ENCODE measurements at regions not wholly inside any gene's neighbourhood (a gene's known extent, or its start where the extent isn't known, plus 50 kb on each side); places are given as distances from the start of the nearest gene placed in this dataset.

DNA sequence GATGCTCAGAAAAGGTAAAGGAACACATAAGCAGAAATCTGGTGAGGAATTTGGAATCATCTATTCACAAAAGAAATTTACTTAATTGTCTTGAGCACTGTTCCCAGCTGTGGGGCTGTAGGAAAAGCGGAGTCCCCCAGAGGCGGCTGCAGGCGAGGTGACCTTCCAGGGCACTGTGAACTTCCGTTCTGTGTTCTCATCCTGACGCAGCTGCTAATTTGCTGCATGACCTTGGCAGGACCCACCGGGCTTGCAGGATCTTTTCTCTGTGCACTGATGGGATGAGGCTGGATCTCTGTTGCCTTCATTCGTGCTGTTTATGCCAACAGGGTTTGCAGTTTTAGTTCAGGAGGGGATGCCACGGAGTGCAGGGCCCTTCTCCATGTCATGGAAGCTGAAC lies 301.9 kb upstream of the MYT1L start:
- DNase-seq, result no peak
- H3K36me3 ChIP-seq (replicated peaks in 1 of 2), result no peaks in the 10 kb centered on the region

DNA sequence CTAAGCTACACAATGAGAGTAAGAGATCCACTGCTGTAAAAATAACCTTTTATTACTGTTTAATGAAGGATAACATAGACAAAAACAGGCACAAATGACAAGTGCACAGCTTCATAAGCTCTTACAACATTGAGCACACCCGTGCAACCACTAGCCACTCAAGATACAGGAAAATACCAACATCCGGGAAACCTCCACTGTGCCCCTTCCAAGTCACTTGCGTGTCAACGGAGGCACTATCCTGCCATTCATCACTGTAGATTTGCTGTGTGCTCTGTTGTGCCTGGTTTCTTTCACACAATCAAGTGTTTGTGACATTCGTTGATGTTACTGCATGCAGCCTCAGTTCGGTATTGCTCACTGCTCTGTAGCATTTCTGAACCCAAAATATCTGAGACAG lies 292.9 kb upstream of the MYT1L start:
- no peak for TF ChIP-seq POLR2A (IDR thresholded peaks at IDR 0.05)
- TF ChIP-seq, protein P1, sequence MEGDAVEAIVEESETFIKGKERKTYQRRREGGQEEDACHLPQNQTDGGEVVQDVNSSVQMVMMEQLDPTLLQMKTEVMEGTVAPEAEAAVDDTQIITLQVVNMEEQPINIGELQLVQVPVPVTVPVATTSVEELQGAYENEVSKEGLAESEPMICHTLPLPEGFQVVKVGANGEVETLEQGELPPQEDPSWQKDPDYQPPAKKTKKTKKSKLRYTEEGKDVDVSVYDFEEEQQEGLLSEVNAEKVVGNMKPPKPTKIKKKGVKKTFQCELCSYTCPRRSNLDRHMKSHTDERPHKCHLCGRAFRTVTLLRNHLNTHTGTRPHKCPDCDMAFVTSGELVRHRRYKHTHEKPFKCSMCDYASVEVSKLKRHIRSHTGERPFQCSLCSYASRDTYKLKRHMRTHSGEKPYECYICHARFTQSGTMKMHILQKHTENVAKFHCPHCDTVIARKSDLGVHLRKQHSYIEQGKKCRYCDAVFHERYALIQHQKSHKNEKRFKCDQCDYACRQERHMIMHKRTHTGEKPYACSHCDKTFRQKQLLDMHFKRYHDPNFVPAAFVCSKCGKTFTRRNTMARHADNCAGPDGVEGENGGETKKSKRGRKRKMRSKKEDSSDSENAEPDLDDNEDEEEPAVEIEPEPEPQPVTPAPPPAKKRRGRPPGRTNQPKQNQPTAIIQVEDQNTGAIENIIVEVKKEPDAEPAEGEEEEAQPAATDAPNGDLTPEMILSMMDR (IDR thresholded peaks at IDR 0.05), result no peak
- no peak for DNase-seq
- intact Hi-C loops (cut with DNase I), result no loop called here
- H3K27me3 ChIP-seq, result no peaks in the 10 kb centered on the region
- H3K36me3 ChIP-seq (replicated peaks in 1 of 2), result no peaks in the 10 kb centered on the region
- 68 to 79% (median 75%) methylated on average over 6 of the region's 6 CpGs for WGBS, 4 donors
- H3K4me3 ChIP-seq, result no peak overlapping the region
- H3K9me3 ChIP-seq (replicated peaks in 1 of 3), result no peaks in the 10 kb centered on the region
- no peaks in the 10 kb centered on the region for H3K4me1 ChIP-seq (replicated peaks in 1 of 2)
- no peak overlapping the region for H3K27ac ChIP-seq

More for the DNA sequence above, 301.9 kb upstream of the MYT1L start:
- Histone ChIP-seq H3K4me3 (no peak overlapping the region), H3K27ac (no peak overlapping the region), H3K27me3 (no peaks in the 10 kb centered on the region), H3K9me3 (replicated peaks in 1 of 3) (no peaks in the 10 kb centered on the region), H3K4me1 (replicated peaks in 1 of 2) (no peaks in the 10 kb centered on the region)
- intact Hi-C loops (cut with DNase I), result no loop called here
- TF ChIP-seq, protein P1 (IDR thresholded peaks at IDR 0.05), result no peak
- TF ChIP-seq POLR2A (IDR thresholded peaks at IDR 0.05), result no peak
- 28 to 42% (median 39%) methylated on average over 8 of the region's 8 CpGs for WGBS, 4 donors

DNA sequence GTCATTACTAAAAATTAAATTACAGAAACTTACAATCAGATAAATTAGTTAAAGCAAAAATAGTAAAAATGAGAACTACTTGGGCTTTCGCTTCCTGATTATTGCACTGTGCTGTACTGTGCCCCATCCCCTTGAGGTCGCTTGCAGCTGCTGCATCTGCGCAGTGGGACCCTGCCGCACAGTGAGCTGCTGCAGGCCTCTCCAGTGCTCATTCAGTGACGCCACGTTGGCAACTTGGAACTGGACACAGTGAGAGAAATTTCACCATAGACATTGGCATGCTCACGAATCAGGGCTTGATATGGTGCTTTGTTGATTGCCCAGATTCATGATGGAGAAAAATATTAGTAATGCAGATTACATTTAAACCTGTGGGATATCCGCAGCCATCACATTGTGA lies 290.8 kb upstream of the MYT1L start:
- Histone ChIP-seq H3K4me3 (no peak overlapping the region), H3K4me1 (replicated peaks in 1 of 2) (no peaks in the 10 kb centered on the region), H3K27ac (no peak overlapping the region), H3K27me3 (no peaks in the 10 kb centered on the region), H3K9me3 (replicated peaks in 1 of 3) (no peaks in the 10 kb centered on the region), H3K36me3 (replicated peaks in 1 of 2) (no peaks in the 10 kb centered on the region)
- 63 to 89% (median 86%) methylated on average over 8 of the region's 8 CpGs for WGBS, 4 donors
- TF ChIP-seq POLR2A (IDR thresholded peaks at IDR 0.05), result no peak
- TF ChIP-seq, protein P1 (IDR thresholded peaks at IDR 0.05), result no peak
- no peak for DNase-seq
- intact Hi-C loops (cut with DNase I), result no loop called here

DNA sequence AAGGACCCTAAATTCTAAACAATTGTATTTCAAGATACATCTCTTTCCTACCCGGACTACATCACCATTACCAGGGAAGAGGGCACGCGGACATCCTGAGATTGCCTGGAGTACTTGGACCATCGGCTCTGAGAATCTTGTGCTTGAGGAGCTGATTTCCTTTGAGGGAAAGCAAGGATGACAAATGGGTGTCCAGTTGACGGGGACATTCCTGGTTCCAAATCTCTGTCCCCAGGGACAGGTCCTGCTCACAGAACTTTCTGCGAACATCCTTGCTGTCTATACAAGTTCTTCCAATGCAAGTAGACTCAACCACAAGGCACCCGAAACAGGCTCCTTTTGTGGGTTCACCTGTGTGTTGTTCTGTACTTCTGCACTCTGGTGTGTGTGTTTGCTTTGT lies 289.5 kb upstream of the MYT1L start:
- no peaks in the 10 kb centered on the region for H3K4me1 ChIP-seq (replicated peaks in 1 of 2)
- intact Hi-C loops (cut with DNase I), result no loop called here
- no peaks in the 10 kb centered on the region for H3K9me3 ChIP-seq (replicated peaks in 1 of 3)
- no peak overlapping the region for H3K4me3 ChIP-seq
- H3K27ac ChIP-seq, result no peak overlapping the region
- H3K27me3 ChIP-seq, result no peaks in the 10 kb centered on the region
- 58 to 77% (median 66%) methylated on average over 7 of the region's 7 CpGs for WGBS, 4 donors
- no peaks in the 10 kb centered on the region for H3K36me3 ChIP-seq (replicated peaks in 1 of 2)
- no peak for DNase-seq
- no peak for TF ChIP-seq POLR2A (IDR thresholded peaks at IDR 0.05)
- TF ChIP-seq, protein P1 (IDR thresholded peaks at IDR 0.05), result no peak
